ENCODE measurements at regions not wholly inside any gene's neighbourhood (a gene's known extent, or its start where the extent isn't known, plus 50 kb on each side); places are given as distances from the start of the nearest gene placed in this dataset.

GRCh38 chr5:176151281-176151680 lies 86.9 kb upstream of the SIMC1 start:
- no peak overlapping the region for H3K27ac ChIP-seq
- no peaks in the 10 kb centered on the region for H3K27me3 ChIP-seq
- DNase-seq: no peak
- H3K9me3 ChIP-seq: no peaks in the 10 kb centered on the region
- TF ChIP-seq POLR2A (IDR thresholded peaks at IDR 0.05) (no peak), CTCF (IDR thresholded peaks at IDR 0.05) (no peak)
- no peak overlapping the region for H3K4me3 ChIP-seq
- no peaks in the 10 kb centered on the region for H3K36me3 ChIP-seq
- no peaks in the 10 kb centered on the region for H3K4me1 ChIP-seq

GRCh38 chr5:176152191-176152929 lies 85.9 kb upstream of the SIMC1 start:
- no peaks in the 10 kb centered on the region for H3K4me1 ChIP-seq
- no peak overlapping the region for H3K27ac ChIP-seq
- DNase-seq: no peak
- no peak overlapping the region for H3K4me3 ChIP-seq
- H3K36me3 ChIP-seq: no peaks in the 10 kb centered on the region
- no peaks in the 10 kb centered on the region for H3K9me3 ChIP-seq
- TF ChIP-seq POLR2A (IDR thresholded peaks at IDR 0.05) (no peak), CTCF (IDR thresholded peaks at IDR 0.05) (no peak)
- H3K27me3 ChIP-seq: no peaks in the 10 kb centered on the region

- Histone ChIP-seq H3K4me1 (no peaks in the 10 kb centered on the region), H3K27me3 (no peaks in the 10 kb centered on the region), H3K9me3 (no peaks in the 10 kb centered on the region), H3K36me3 (no peaks in the 10 kb centered on the region), H3K27ac (no peak overlapping the region), H3K4me3 (no peak overlapping the region)
- TF ChIP-seq CTCF (IDR thresholded peaks at IDR 0.05) (no peak), POLR2A (IDR thresholded peaks at IDR 0.05) (no peak)
- DNase-seq: no peak
Observed at GRCh38 chr5:176152930-176153311, 85.3 kb upstream of the SIMC1 start.

GRCh38 chr5:176153741-176154140 lies 84.5 kb upstream of the SIMC1 start:
- Histone ChIP-seq H3K9me3 (no peaks in the 10 kb centered on the region), H3K4me3 (no peak overlapping the region), H3K4me1 (no peaks in the 10 kb centered on the region), H3K27ac (no peak overlapping the region), H3K27me3 (no peaks in the 10 kb centered on the region), H3K36me3 (no peaks in the 10 kb centered on the region)
- DNase-seq: no peak
- TF ChIP-seq CTCF (IDR thresholded peaks at IDR 0.05): no peak
- no peak for TF ChIP-seq POLR2A (IDR thresholded peaks at IDR 0.05)

GRCh38 chr5:176154821-176155220 lies 83.4 kb upstream of the SIMC1 start:
- Histone ChIP-seq H3K4me3 (no peak overlapping the region), H3K36me3 (no peaks in the 10 kb centered on the region), H3K27me3 (no peaks in the 10 kb centered on the region), H3K4me1 (no peaks in the 10 kb centered on the region), H3K9me3 (no peaks in the 10 kb centered on the region), H3K27ac (no peak overlapping the region)
- no peak for DNase-seq
- TF ChIP-seq POLR2A (IDR thresholded peaks at IDR 0.05) (no peak), CTCF (IDR thresholded peaks at IDR 0.05) (no peak)

Data from Peyer's patch (tissue), 4 donors.